Thyroid gland (tissue), 4 donors: ENCODE measurements at regions not wholly inside any gene's neighbourhood (a gene's known extent, or its start where the extent isn't known, plus 50 kb on each side); places are given as distances from the start of the nearest gene placed in this dataset.

Experiments
- DNase-seq, 2 donors: peaks; one replicate each; pipeline ENCODE4 v3.0.0-alpha.2; 2019
- H3K27ac ChIP-seq, 3 donors: fragments of 200-600 bp; sonication (generic); 1 replicate in 2 of 3; 2 replicates in 1 of 3; pipeline ENCODE4 v1.5.1; 2016 to 2019; ENCODE audit warnings: mild to moderate bottlenecking in 1 of 3, moderate library complexity in 1 of 3
- H3K27me3 ChIP-seq: fragments of 200-600 bp; sonication (generic); one replicate; pipeline ENCODE4 v1.5.1; 2019
- H3K36me3 ChIP-seq, 2 donors: fragments of 200-600 bp; sonication (generic); one replicate each; pipeline ENCODE4 v1.5.1; 2016 to 2019
- H3K4me1 ChIP-seq, 2 donors: fragments of 200-600 bp; sonication (generic); one replicate each; pipeline ENCODE4 v1.5.1; 2017 to 2019
- H3K4me3 ChIP-seq, 3 donors: fragments of 200-600 bp; sonication (generic); replicated peaks in 1 of 3; 1 replicate in 2 of 3; 2 replicates in 1 of 3; pipeline ENCODE4 v1.5.1; 2016; ENCODE audit warnings: mild to moderate bottlenecking in 1 of 3
- H3K9me3 ChIP-seq: fragments of 200-600 bp; sonication (generic); one replicate; pipeline ENCODE4 v1.5.1; 2017
- CTCF ChIP-seq, 6 experiments: fragments of 200-600 bp in 3 of 6; fragments of 450-650 bp in 3 of 6; sonication (generic) in 3 of 6; IDR thresholded peaks; one replicate each; pipeline ENCODE4 v1.5.1; 2016 to 2019; ENCODE audit warnings: antibody characterized with exemption in 6 of 6, mild to moderate bottlenecking in 2 of 6, inconsistent platforms in 1 of 6, moderate library complexity in 1 of 6
- POLR2A ChIP-seq, 2 donors: fragments of 450-650 bp; IDR thresholded peaks; one replicate each; pipeline ENCODE4 v1.6.1; 2017; ENCODE audit warnings: antibody characterized with exemption in 2 of 2, mild to moderate bottlenecking in 2 of 2, moderate library complexity in 1 of 2
- WGBS, 2 donors: methylation state at CpG; one replicate each; pipeline ENCODE4 v1.1.5; 2017; 5-methylcytosine and 5-hydroxymethylcytosine counted together
- intact Hi-C: fragments of 100-400 bp; cut with DNase I; formaldehyde crosslinking; loops from one replicate; pipeline ENCODE4 v1.15.1; 2023

- Histone ChIP-seq H3K9me3 (no peaks in the 10 kb centered on the region), H3K4me1 (no peaks in the 10 kb centered on the region), H3K36me3 (no peaks in the 10 kb centered on the region), H3K4me3 (no peak overlapping the region), H3K27me3 (no peaks in the 10 kb centered on the region), H3K27ac (no peak overlapping the region)
- DNase-seq = no peak
- intact Hi-C loops = no loop called here
- TF ChIP-seq POLR2A (IDR thresholded peaks at IDR 0.05) (no peak), CTCF (IDR thresholded peaks at IDR 0.05) (no peak)
- WGBS, 2 donors = 76% methylated on average over 1 of the region's 1 CpG
Measured at GRCh38 chrX:25561190-25561589, 545.4 kb upstream of the ARX start.

GRCh38 chrX:25573631-25574030 lies 557.9 kb upstream of the ARX start:
- no peak for TF ChIP-seq POLR2A (IDR thresholded peaks at IDR 0.05)
- no peak for TF ChIP-seq CTCF (IDR thresholded peaks at IDR 0.05)
- intact Hi-C loops = no loop called here

GRCh38 chrX:25596921-25597320 lies 541.2 kb upstream of the MAGEB18 start:
- no peak overlapping the region for H3K4me3 ChIP-seq
- H3K36me3 ChIP-seq = no peaks in the 10 kb centered on the region
- 35 to 50% methylated on average over 2 of the region's 2 CpGs for WGBS, 2 donors
- H3K27ac ChIP-seq = no peak overlapping the region
- DNase-seq = no peak
- TF ChIP-seq CTCF (IDR thresholded peaks at IDR 0.05) = no peak
- TF ChIP-seq POLR2A (IDR thresholded peaks at IDR 0.05) = no peak
- H3K9me3 ChIP-seq = no peaks in the 10 kb centered on the region
- intact Hi-C loops = no loop called here
- no peaks in the 10 kb centered on the region for H3K27me3 ChIP-seq
- no peaks in the 10 kb centered on the region for H3K4me1 ChIP-seq

More at GRCh38 chrX:25573631-25574030, 557.9 kb upstream of the ARX start:
- Histone ChIP-seq H3K27me3 (no peaks in the 10 kb centered on the region), H3K4me3 (no peak overlapping the region), H3K36me3 (no peaks in the 10 kb centered on the region), H3K4me1 (no peaks in the 10 kb centered on the region), H3K9me3 (no peaks in the 10 kb centered on the region), H3K27ac (no peak overlapping the region)
- DNase-seq = no peak

GRCh38 chrX:25597551-25597950 lies 540.6 kb upstream of the MAGEB18 start:
- H3K27me3 ChIP-seq = no peaks in the 10 kb centered on the region
- no peaks in the 10 kb centered on the region for H3K36me3 ChIP-seq
- TF ChIP-seq POLR2A (IDR thresholded peaks at IDR 0.05) (no peak), CTCF (IDR thresholded peaks at IDR 0.05) (no peak)
- no peak for DNase-seq
- 68 to 72% methylated on average over 2 of the region's 2 CpGs for WGBS, 2 donors
- intact Hi-C loops = no loop called here
- no peaks in the 10 kb centered on the region for H3K4me1 ChIP-seq
- H3K9me3 ChIP-seq = no peaks in the 10 kb centered on the region
- no peak overlapping the region for H3K27ac ChIP-seq
- no peak overlapping the region for H3K4me3 ChIP-seq

- H3K27me3 ChIP-seq = no peaks in the 10 kb centered on the region
- no peak for DNase-seq
- TF ChIP-seq CTCF (IDR thresholded peaks at IDR 0.05) (no peak), POLR2A (IDR thresholded peaks at IDR 0.05) (no peak)
- 75 to 86% methylated on average over 3 of the region's 3 CpGs for WGBS, 2 donors
- H3K36me3 ChIP-seq = no peaks in the 10 kb centered on the region
- intact Hi-C loops = no loop called here
- no peak overlapping the region for H3K4me3 ChIP-seq
- H3K9me3 ChIP-seq = no peaks in the 10 kb centered on the region
- no peaks in the 10 kb centered on the region for H3K4me1 ChIP-seq
- H3K27ac ChIP-seq = no peak overlapping the region
Measured at GRCh38 chrX:25599061-25599460, 539.1 kb upstream of the MAGEB18 start.
